H1 (cell line): ENCODE measurements at regions not wholly inside any gene's neighbourhood (a gene's known extent, or its start where the extent isn't known, plus 50 kb on each side); places are given as distances from the start of the nearest gene placed in this dataset.

Experiments
- CTCF ChIA-PET: fragments of 300-600 bp; sonication (Branson Sonifier 250); formaldehyde crosslinking; loops from one replicate; lab custom pipeline; 2021; ENCODE audit not compliant: partially characterized antibody; lab: Charles Lee
- POLR2A ChIA-PET: fragments of 300-600 bp; sonication (Branson Sonifier 250); formaldehyde crosslinking; loops from one replicate; lab custom pipeline; 2021; ENCODE audit warnings: inconsistent platforms; ENCODE audit not compliant: partially characterized antibody; lab: Charles Lee
- DNase-seq, 2 experiments: peaks; one replicate each; pipeline versions ENCODE4 v3.0.0 to v3.0.0-alpha.2; 2010 to 2022; ENCODE audit warnings: low spot score in 2 of 2, low read depth in 1 of 2, mixed read lengths in 1 of 2
- FAIRE-seq: peaks from 2 replicates; lab custom pipeline; 2011; peaks lifted over from hg19 to GRCh38; lab: Jason Lieb, UNC
- H2AFZ ChIP-seq: 2 replicates; pipeline ENCODE4 v1.8.1; 2012; ENCODE audit warnings: low read length, inconsistent platforms
- H2AK5ac ChIP-seq: 2 replicates; pipeline ENCODE4 v1.6.1; 2013; ENCODE audit warnings: low read depth, low read length
- H2BK120ac ChIP-seq: replicated peaks from 2 replicates; pipeline ENCODE3; 2013; ENCODE audit warnings: low read depth, low read length, inconsistent platforms
- H2BK12ac ChIP-seq: 2 replicates; pipeline ENCODE4 v1.6.1; 2013; ENCODE audit warnings: low read depth, low read length
- H2BK15ac ChIP-seq: 2 replicates; pipeline ENCODE4 v1.6.1; 2013; ENCODE audit warnings: low read length
- H2BK20ac ChIP-seq: 2 replicates; pipeline ENCODE4 v1.6.1; 2013; ENCODE audit warnings: low read length
- H2BK5ac ChIP-seq: 2 replicates; pipeline ENCODE4 v1.6.1; 2013; ENCODE audit warnings: low read depth, low read length
- H3K14ac ChIP-seq: 2 replicates; pipeline ENCODE4 v1.6.1; 2013; ENCODE audit warnings: inconsistent platforms; ENCODE audit not compliant: insufficient read length
- H3K18ac ChIP-seq: 2 replicates; pipeline ENCODE4 v1.6.1; 2013; ENCODE audit warnings: low read length; ENCODE audit errors: extremely low read depth
- H3K23ac ChIP-seq: 2 replicates; pipeline ENCODE4 v1.6.1; 2013; ENCODE audit warnings: inconsistent platforms; ENCODE audit not compliant: insufficient read length
- H3K23me2 ChIP-seq: 2 replicates; pipeline ENCODE4 v1.6.1; 2013; ENCODE audit warnings: low read depth, low read length
- H3K27ac ChIP-seq: 2 replicates; pipeline ENCODE4 v1.6.1; 2011; ENCODE audit warnings: low read depth, low read length, inconsistent platforms
- H3K27me3 ChIP-seq, 4 experiments: replicated peaks in 1 of 4; 1 replicate in 1 of 4; 2 replicates in 3 of 4; pipeline versions ENCODE4 v1.6.1 to v1.8.1; 2011 to 2013; ENCODE audit warnings: low read length in 3 of 4, mild to moderate bottlenecking in 3 of 4, inconsistent platforms in 2 of 4, mixed read lengths in 2 of 4, moderate library complexity in 1 of 4; ENCODE audit not compliant: control insufficient read depth in 3 of 4, insufficient read depth in 3 of 4; ENCODE audit errors: extremely low read depth in 1 of 4
- H3K36me3 ChIP-seq, 4 experiments: 2 replicates each; pipeline versions ENCODE4 v1.6.1 to v1.8.1; 2011 to 2013; ENCODE audit warnings: mild to moderate bottlenecking in 4 of 4, low read length in 3 of 4, moderate library complexity in 2 of 4, control low read depth in 1 of 4, inconsistent platforms in 1 of 4; ENCODE audit not compliant: insufficient read depth in 4 of 4, control insufficient read depth in 2 of 4
- H3K4ac ChIP-seq: replicated peaks from 2 replicates; pipeline ENCODE3; 2013; ENCODE audit warnings: low read length, low read depth, mixed read lengths, inconsistent platforms; ENCODE audit not compliant: insufficient read length
- H3K4me1 ChIP-seq, 4 experiments: replicated peaks in 1 of 4; 1 replicate in 1 of 4; 2 replicates in 3 of 4; pipeline versions ENCODE4 v1.6.1 to v1.8.1; 2011 to 2013; ENCODE audit warnings: low read length in 3 of 4, inconsistent platforms in 2 of 4, mixed read lengths in 1 of 4; ENCODE audit not compliant: insufficient read depth in 4 of 4, control insufficient read depth in 3 of 4
- H3K4me2 ChIP-seq, 2 experiments: 2 replicates each; pipeline versions ENCODE4 v1.6.1 to v1.8.1; 2011 to 2013; ENCODE audit warnings: low read depth in 2 of 2, low read length in 2 of 2, control low read depth in 1 of 2, inconsistent platforms in 1 of 2, mild to moderate bottlenecking in 1 of 2; ENCODE audit not compliant: insufficient read depth in 1 of 2
- H3K4me3 ChIP-seq, 4 experiments: fragments of 200-600, 300-600 bp in 1 of 4; sonication (generic), shearing (Covaris generic), sonication (Bioruptor Twin) in 1 of 4; 2 replicates each; pipeline versions ENCODE4 v1.5.1 to v1.8.1; 2011 to 2016; ENCODE audit warnings: low read length in 4 of 4, low read depth in 3 of 4, control low read depth in 2 of 4, inconsistent platforms in 2 of 4, mild to moderate bottlenecking in 2 of 4, mixed read lengths in 1 of 4, moderate library complexity in 1 of 4; ENCODE audit not compliant: insufficient read depth in 2 of 4; ENCODE audit errors: extremely low read depth in 1 of 4
- H3K56ac ChIP-seq: replicated peaks from 2 replicates; pipeline ENCODE3; 2013; ENCODE audit warnings: low read depth, mild to moderate bottlenecking, mixed read lengths, low read length, inconsistent platforms; ENCODE audit not compliant: insufficient read length
- H3K79me1 ChIP-seq: 2 replicates; pipeline ENCODE4 v1.6.1; 2013; ENCODE audit warnings: low read depth, low read length, control low read depth
- H3K79me2 ChIP-seq, 2 experiments: 2 replicates each; pipeline versions ENCODE4 v1.6.1 to v1.8.1; 2012 to 2013; ENCODE audit warnings: low read length in 2 of 2, mild to moderate bottlenecking in 2 of 2, inconsistent platforms in 1 of 2; ENCODE audit not compliant: insufficient read depth in 2 of 2, control insufficient read depth in 1 of 2
- H3K9ac ChIP-seq, 4 experiments: replicated peaks in 1 of 4; 1 replicate in 1 of 4; 2 replicates in 3 of 4; pipeline versions ENCODE4 v1.6.1 to v1.8.1; 2011 to 2013; ENCODE audit warnings: low read depth in 3 of 4, low read length in 3 of 4, control low read depth in 2 of 4, mild to moderate bottlenecking in 2 of 4, moderate library complexity in 2 of 4, inconsistent platforms in 1 of 4; ENCODE audit errors: extremely low read depth in 1 of 4
- H3K9me3 ChIP-seq, 2 experiments: 2 replicates each; pipeline versions ENCODE4 v1.6.1 to v1.8.1; 2012 to 2013; ENCODE audit warnings: mild to moderate bottlenecking in 2 of 2, moderate library complexity in 2 of 2, control low read depth in 1 of 2, inconsistent platforms in 1 of 2, low read depth in 1 of 2, low read length in 1 of 2, mixed read lengths in 1 of 2; ENCODE audit not compliant: insufficient read depth in 2 of 2
- H4K20me1 ChIP-seq, 2 experiments: replicated peaks in 1 of 2; 2 replicates each; pipeline versions ENCODE3 to v1.8.1; 2011 to 2013; ENCODE audit warnings: inconsistent platforms in 2 of 2, low read length in 2 of 2, mild to moderate bottlenecking in 1 of 2; ENCODE audit not compliant: insufficient read depth in 2 of 2, control insufficient read depth in 1 of 2
- H4K5ac ChIP-seq: 2 replicates; pipeline ENCODE4 v1.6.1; 2013; ENCODE audit warnings: low read length, low read depth, mixed read lengths, inconsistent platforms; ENCODE audit not compliant: insufficient read length
- H4K8ac ChIP-seq: 2 replicates; pipeline ENCODE4 v1.8.0; 2013; ENCODE audit warnings: mild to moderate bottlenecking, moderate library complexity, low read length, inconsistent platforms; ENCODE audit not compliant: insufficient read depth; ENCODE audit errors: extremely low read depth
- H4K91ac ChIP-seq: replicated peaks from 2 replicates; pipeline ENCODE3; 2013; ENCODE audit warnings: low read length, mixed read lengths, inconsistent platforms; ENCODE audit not compliant: insufficient read length
- ASH2L ChIP-seq: fragments of 200-600, 300-600 bp; sonication (generic); IDR thresholded peaks from one replicate; pipeline ENCODE4 v1.7.1; 2017; ENCODE audit warnings: low read length
- CHD1 ChIP-seq: IDR thresholded peaks from 2 replicates; pipeline ENCODE4 v1.6.1; 2012; ENCODE audit warnings: low read depth, low read length, improper control_type of control experiment
- E2F6 ChIP-seq: IDR thresholded peaks from 2 replicates; pipeline ENCODE4 v1.6.1; 2012; ENCODE audit warnings: inconsistent platforms
- MAFK ChIP-seq: IDR thresholded peaks from 2 replicates; pipeline ENCODE4 v1.6.1; 2012; ENCODE audit warnings: low read depth, mild to moderate bottlenecking, improper control_type of control experiment, low read length
- RBBP5 ChIP-seq: IDR thresholded peaks from 2 replicates; pipeline ENCODE4 v1.7.1; 2012; ENCODE audit warnings: low read depth, mild to moderate bottlenecking, inconsistent platforms, low read length, moderate library complexity, borderline replicate concordance
- RXRA ChIP-seq: IDR thresholded peaks from 2 replicates; pipeline ENCODE4 v1.6.1; 2011; ENCODE audit warnings: low read depth, mild to moderate bottlenecking, low read length, moderate library complexity; ENCODE audit not compliant: insufficient read depth
- SP4 ChIP-seq: IDR thresholded peaks from 2 replicates; pipeline ENCODE4 v1.6.1; 2012; ENCODE audit warnings: low read length, inconsistent platforms
- ZNF274 ChIP-seq: IDR thresholded peaks from 2 replicates; pipeline ENCODE4 v1.7.0; 2012; ENCODE audit warnings: low read length, borderline replicate concordance; ENCODE audit errors: extremely low read depth
- WGBS, 2 experiments: shearing (Covaris generic) in 1 of 2; methylation state at CpG; one replicate each; pipeline versions ENCODE4 v1.1.6 to v1.1.7; 2013 to 2015; ENCODE audit warnings: low lambda C conversion rate in 2 of 2, mixed read lengths in 2 of 2, inconsistent platforms in 1 of 2, low coverage in 1 of 2, missing lambda C conversion rate in 1 of 2; ENCODE audit not compliant: insufficient replicate concordance in 2 of 2, insufficient coverage in 1 of 2, insufficient read length in 1 of 2; ENCODE audit errors: extremely low coverage in 1 of 2, missing lambda C conversion rate in 1 of 2; 5-methylcytosine and 5-hydroxymethylcytosine counted together

- TF ChIP-seq RBBP5 (no peak), SP4 (no peak), E2F6 (no peak), CHD1 (no peak), MAFK (no peak), ZNF274 (no peak), RXRA (no peak), ASH2L (no peak)
- TF ChIP-seq, all 59 proteins: peak for 0
- Histone ChIP-seq H3K79me2 (no peaks in the 10 kb centered on the region), H3K27me3 (no peaks in the 10 kb centered on the region), H2BK15ac (no peak overlapping the region), H3K9ac (no peak overlapping the region), H2AK5ac (no peak overlapping the region), H3K56ac (no peak overlapping the region), H3K23ac (no peak overlapping the region), H3K4me2 (no peak overlapping the region), H4K8ac (no peak overlapping the region), H3K18ac (no peak overlapping the region), H3K14ac (no peak overlapping the region), H2BK5ac (no peak overlapping the region), H3K4ac (no peak overlapping the region), H4K20me1 (no peaks in the 10 kb centered on the region), H2BK20ac (no peak overlapping the region), H4K5ac (no peak overlapping the region), H3K79me1 (no peaks in the 10 kb centered on the region), H3K23me2 (no peaks in the 10 kb centered on the region), H4K91ac (no peak overlapping the region), H3K4me3 (no peak overlapping the region), H3K9me3 (peaks cover 0 to 4% of the 10 kb centered on the region in 2 experiments; a peak in 1 of 4 replicates), H2BK120ac (no peak overlapping the region), H3K36me3 (no peaks in the 10 kb centered on the region), H3K27ac (no peak overlapping the region), H2BK12ac (no peak overlapping the region), H2AFZ (no peak overlapping the region), H3K4me1 (no peaks in the 10 kb centered on the region; a peak in 1 of 7 replicates)
- no peak for DNase-seq
- POLR2A ChIA-PET: no interaction called here
- 86% methylated on average over 4 of the region's 4 CpGs; no CpG with 5 or more reads in 1 of the 2 experiments for WGBS, 2 experiments
- CTCF ChIA-PET: no interaction called here
- FAIRE-seq: no peak
Observed at GRCh38 chr10:65032867-65033769, 1511.9 kb downstream of the REEP3 start.
